Neural cell (in vitro differentiated cells): ENCODE measurements at regions not wholly inside any gene's neighbourhood (a gene's known extent, or its start where the extent isn't known, plus 50 kb on each side); places are given as distances from the start of the nearest gene placed in this dataset.

ENCODE experiments used
- H2AFZ ChIP-seq: fragments of 200-600, 300-800 bp; sonication (generic), shearing (Covaris generic); 2 replicates; pipeline ENCODE4 v1.6.0; 2014; ENCODE audit warnings: low read depth, mild to moderate bottlenecking, antibody characterized with exemption, low read length, moderate library complexity
- H3F3A ChIP-seq: fragments of 200-600 bp; shearing (Covaris generic); 2 replicates; pipeline ENCODE4 v1.6.1; 2016; ENCODE audit warnings: mild to moderate bottlenecking, moderate library complexity, mixed read lengths, antibody characterized with exemption, low read length; ENCODE audit not compliant: insufficient read depth, poor library complexity, severe bottlenecking
- H3K27ac ChIP-seq: fragments of 200-600, 300-800 bp; sonication (generic), shearing (Covaris generic); 2 replicates; pipeline ENCODE4 v1.5.1; 2014; ENCODE audit warnings: mild to moderate bottlenecking, low read length, moderate library complexity
- H3K27me3 ChIP-seq: fragments of 300-800, 200-600 bp; sonication (generic), shearing (Covaris generic); 2 replicates; pipeline ENCODE4 v1.6.0; 2014; ENCODE audit warnings: mild to moderate bottlenecking, low read depth, low read length, moderate library complexity; ENCODE audit not compliant: insufficient read depth
- H3K36me3 ChIP-seq: fragments of 300-800, 200-600 bp; sonication (generic), shearing (Covaris generic); 2 replicates; pipeline ENCODE4 v1.5.1; 2014; ENCODE audit warnings: mild to moderate bottlenecking, antibody characterized with exemption, low read length, moderate library complexity; ENCODE audit not compliant: insufficient read depth
- H3K4me2 ChIP-seq: fragments of 300-800, 200-600 bp; sonication (generic), shearing (Covaris generic); 2 replicates; pipeline ENCODE4 v1.6.0; 2014; ENCODE audit warnings: mild to moderate bottlenecking, low read length
- H3K4me3 ChIP-seq: fragments of 300-800, 200-600 bp; sonication (generic), shearing (Covaris generic); 2 replicates; pipeline ENCODE4 v1.5.1; 2014; ENCODE audit warnings: mild to moderate bottlenecking, low read length, moderate library complexity
- H3K79me2 ChIP-seq: fragments of 200-600 bp; shearing (Covaris generic); replicated peaks from 2 replicates; pipeline ENCODE4 v1.6.0; 2014; ENCODE audit warnings: mild to moderate bottlenecking, low read length, moderate library complexity; ENCODE audit not compliant: insufficient read depth
- H3K9ac ChIP-seq: fragments of 300-800, 200-600 bp; sonication (generic), shearing (Covaris generic); 2 replicates; pipeline ENCODE4 v1.6.1; 2016; ENCODE audit warnings: mild to moderate bottlenecking, low read length, mixed read lengths
- H3K9me2 ChIP-seq: fragments of 200-600 bp; shearing (Covaris generic); 2 replicates; pipeline ENCODE4 v1.6.1; 2016; ENCODE audit warnings: mild to moderate bottlenecking, low read length, mixed read lengths; ENCODE audit not compliant: insufficient read depth
- H3K9me3 ChIP-seq: fragments of 200-600, 300-800 bp; sonication (generic), shearing (Covaris generic); 2 replicates; pipeline ENCODE4 v1.6.1; 2016; ENCODE audit warnings: mild to moderate bottlenecking, mixed run types, low read length, moderate library complexity, mixed read lengths
- H4K20me1 ChIP-seq: fragments of 200-600 bp; shearing (Covaris generic); 2 replicates; pipeline ENCODE4 v1.6.1; 2016; ENCODE audit warnings: mild to moderate bottlenecking, mixed run types; ENCODE audit not compliant: insufficient read depth
- CTCF ChIP-seq: fragments of 450-650 bp; IDR thresholded peaks from 2 replicates; pipeline ENCODE4 v1.5.1; 2014; ENCODE audit warnings: antibody characterized with exemption, mild to moderate bottlenecking, moderate library complexity; ENCODE audit not compliant: poor library complexity, severe bottlenecking
- EP300 ChIP-seq: fragments of 450-650 bp; conservative IDR thresholded peaks from 2 replicates; pipeline ENCODE4 v1.6.1; 2014; ENCODE audit warnings: antibody characterized with exemption, mild to moderate bottlenecking, moderate library complexity; ENCODE audit not compliant: poor library complexity, severe bottlenecking
- EZH2 ChIP-seq: fragments of 200-600, 300-800 bp; shearing (Covaris generic), sonication (generic); IDR thresholded peaks from 2 replicates; pipeline ENCODE4 v1.6.1; 2014; ENCODE audit warnings: antibody characterized with exemption, low read length, borderline replicate concordance, mild to moderate bottlenecking; ENCODE audit not compliant: insufficient read depth, poor library complexity, severe bottlenecking
- MXI1 ChIP-seq: fragments of 450-650 bp; conservative IDR thresholded peaks from 2 replicates; pipeline ENCODE4 v1.6.1; 2014; ENCODE audit warnings: antibody characterized with exemption, mild to moderate bottlenecking; ENCODE audit not compliant: poor library complexity, severe bottlenecking
- POLR2AphosphoS5 ChIP-seq: IDR thresholded peaks from 2 replicates; pipeline ENCODE4 v1.6.1; 2012
- RAD21 ChIP-seq: fragments of 450-650 bp; conservative IDR thresholded peaks from 2 replicates; pipeline ENCODE4 v1.6.1; 2014; ENCODE audit warnings: antibody characterized with exemption, mild to moderate bottlenecking, moderate library complexity
- REST ChIP-seq: IDR thresholded peaks from 2 replicates; pipeline ENCODE4 v1.6.1; 2012; ENCODE audit warnings: borderline replicate concordance
- SMC3 ChIP-seq: fragments of 450-650 bp; conservative IDR thresholded peaks from 2 replicates; pipeline ENCODE4 v1.6.1; 2014; ENCODE audit warnings: antibody characterized with exemption, mild to moderate bottlenecking, moderate library complexity; ENCODE audit not compliant: poor library complexity
- TAF1 ChIP-seq: IDR thresholded peaks from 2 replicates; pipeline ENCODE4 v1.6.1; 2012; ENCODE audit warnings: low read depth

DNA sequence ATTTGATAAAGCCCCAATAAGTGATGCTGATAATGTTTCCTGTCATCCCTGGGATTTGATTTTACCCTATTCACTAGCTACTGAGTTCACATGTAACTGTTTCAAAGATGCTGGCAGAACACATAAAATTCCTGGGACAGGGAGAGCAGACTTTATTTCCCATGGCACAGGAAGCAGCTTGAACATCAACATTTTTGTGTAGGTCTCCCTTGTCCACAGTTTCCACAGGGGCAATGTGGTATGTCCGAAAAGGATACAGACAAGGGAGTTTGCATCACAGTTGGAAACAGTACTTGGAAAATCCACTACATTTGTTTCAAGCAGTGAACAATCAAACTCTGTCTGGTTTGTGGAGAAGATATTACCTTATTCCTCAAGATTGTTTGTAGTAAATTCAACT is 129.2 kb upstream of the KLHL4 start:
- no peaks in the 10 kb centered on the region for H4K20me1 ChIP-seq
- H3K36me3 ChIP-seq = no peaks in the 10 kb centered on the region
- no peak overlapping the region for H2AFZ ChIP-seq
- no peaks in the 10 kb centered on the region for H3K27me3 ChIP-seq
- TF ChIP-seq POLR2AphosphoS5 (no peak), TAF1 (no peak), MXI1 (no peak), SMC3 (no peak), RAD21 (no peak), EP300 (no peak), REST (no peak), CTCF (no peak), EZH2 (no peak)
- H3F3A ChIP-seq = no peaks in the 10 kb centered on the region
- no peaks in the 10 kb centered on the region for H3K79me2 ChIP-seq
- no peaks in the 10 kb centered on the region for H3K9me2 ChIP-seq
- H3K4me3 ChIP-seq = no peak overlapping the region
- no peak overlapping the region for H3K9ac ChIP-seq
- no peak overlapping the region for H3K27ac ChIP-seq
- H3K4me2 ChIP-seq = no peak overlapping the region
- H3K9me3 ChIP-seq = no peaks in the 10 kb centered on the region

- TF ChIP-seq POLR2AphosphoS5 = no peak
- no peak for TF ChIP-seq CTCF
- no peak for TF ChIP-seq EP300
- no peak for TF ChIP-seq TAF1
- TF ChIP-seq MXI1 = no peak
- no peak for TF ChIP-seq SMC3
- no peak for TF ChIP-seq RAD21
- TF ChIP-seq REST = no peak
- TF ChIP-seq EZH2 = no peak
- no peaks in the 10 kb centered on the region for H4K20me1 ChIP-seq
- no peak overlapping the region for H3K4me2 ChIP-seq
- no peaks in the 10 kb centered on the region for H3K9me2 ChIP-seq
- no peaks in the 10 kb centered on the region for H3K27me3 ChIP-seq
- H2AFZ ChIP-seq = no peak overlapping the region
- H3K9ac ChIP-seq = no peak overlapping the region
- H3K4me3 ChIP-seq = no peak overlapping the region
- no peaks in the 10 kb centered on the region for H3K79me2 ChIP-seq
- no peaks in the 10 kb centered on the region for H3F3A ChIP-seq
- no peak overlapping the region for H3K27ac ChIP-seq
- no peaks in the 10 kb centered on the region for H3K9me3 ChIP-seq
- H3K36me3 ChIP-seq = no peaks in the 10 kb centered on the region
These were observed 125.9 kb upstream of the KLHL4 start for GRCh38 chrX:87391742-87392141.
